ENCODE measurements at regions not wholly inside any gene's neighbourhood (a gene's known extent, or its start where the extent isn't known, plus 50 kb on each side); places are given as distances from the start of the nearest gene placed in this dataset.

DNA sequence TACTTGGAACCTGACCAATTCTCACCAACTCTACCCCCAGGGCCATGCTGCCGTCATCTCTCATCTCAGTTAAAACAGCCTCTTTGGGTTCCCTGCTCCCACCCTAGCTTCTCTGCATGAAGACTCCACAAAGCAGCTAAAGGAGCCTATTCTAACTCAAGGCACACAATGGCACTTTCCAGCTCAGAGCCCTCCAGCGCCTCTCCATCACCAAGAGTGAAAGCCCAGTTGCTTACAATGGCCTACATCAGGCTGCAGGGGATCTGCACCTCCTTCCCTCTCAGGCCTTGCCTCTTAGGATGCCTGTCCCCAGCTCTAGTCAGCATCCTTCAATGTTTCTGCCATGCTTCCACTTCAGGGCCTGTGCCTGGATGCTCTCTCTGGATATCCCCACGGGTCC, 83.7 kb upstream of the GNAZ start:
- no TSS peak for BruUV-seq (replicated peaks)
- H3K36me3 ChIP-seq (ENCODE audit: control insufficient read depth, insufficient read depth, low read length) = no peaks in the 10 kb centered on the region
- H3K27ac ChIP-seq (ENCODE audit: low read length) = no peak overlapping the region
- in situ Hi-C loops (cut with HindIII; ENCODE audit: low pct_unique_long_range_greater_than_20kb, low sequenced_read_pairs) (no loop called here), intact Hi-C loops (cut with micrococcal nuclease; ENCODE audit: unreplicated experiment) (no loop called here)
- H3K9me3 ChIP-seq (ENCODE audit: control insufficient read depth, insufficient read depth, low read depth, low read length) = no peaks in the 10 kb centered on the region
- no peak overlapping the region for H3K4me3 ChIP-seq (ENCODE audit: low read depth in 2 of 2, low read length in 2 of 2)
- POLR2A ChIA-PET = no interaction called here
- ATAC-seq (no peak), DNase-seq (ENCODE audit: low read depth, low spot score) (no peak)
- CTCF ChIA-PET = no interaction called here
- TF ChIP-seq TCF7L2 (IDR thresholded peaks at IDR 0.05; ENCODE audit: low read depth, low read length) = no peak
- TF ChIP-seq SIN3A (IDR thresholded peaks at IDR 0.05; ENCODE audit: borderline replicate concordance, insufficient read depth, low read depth, low read length) = no peak
- TF ChIP-seq, protein P1, sequence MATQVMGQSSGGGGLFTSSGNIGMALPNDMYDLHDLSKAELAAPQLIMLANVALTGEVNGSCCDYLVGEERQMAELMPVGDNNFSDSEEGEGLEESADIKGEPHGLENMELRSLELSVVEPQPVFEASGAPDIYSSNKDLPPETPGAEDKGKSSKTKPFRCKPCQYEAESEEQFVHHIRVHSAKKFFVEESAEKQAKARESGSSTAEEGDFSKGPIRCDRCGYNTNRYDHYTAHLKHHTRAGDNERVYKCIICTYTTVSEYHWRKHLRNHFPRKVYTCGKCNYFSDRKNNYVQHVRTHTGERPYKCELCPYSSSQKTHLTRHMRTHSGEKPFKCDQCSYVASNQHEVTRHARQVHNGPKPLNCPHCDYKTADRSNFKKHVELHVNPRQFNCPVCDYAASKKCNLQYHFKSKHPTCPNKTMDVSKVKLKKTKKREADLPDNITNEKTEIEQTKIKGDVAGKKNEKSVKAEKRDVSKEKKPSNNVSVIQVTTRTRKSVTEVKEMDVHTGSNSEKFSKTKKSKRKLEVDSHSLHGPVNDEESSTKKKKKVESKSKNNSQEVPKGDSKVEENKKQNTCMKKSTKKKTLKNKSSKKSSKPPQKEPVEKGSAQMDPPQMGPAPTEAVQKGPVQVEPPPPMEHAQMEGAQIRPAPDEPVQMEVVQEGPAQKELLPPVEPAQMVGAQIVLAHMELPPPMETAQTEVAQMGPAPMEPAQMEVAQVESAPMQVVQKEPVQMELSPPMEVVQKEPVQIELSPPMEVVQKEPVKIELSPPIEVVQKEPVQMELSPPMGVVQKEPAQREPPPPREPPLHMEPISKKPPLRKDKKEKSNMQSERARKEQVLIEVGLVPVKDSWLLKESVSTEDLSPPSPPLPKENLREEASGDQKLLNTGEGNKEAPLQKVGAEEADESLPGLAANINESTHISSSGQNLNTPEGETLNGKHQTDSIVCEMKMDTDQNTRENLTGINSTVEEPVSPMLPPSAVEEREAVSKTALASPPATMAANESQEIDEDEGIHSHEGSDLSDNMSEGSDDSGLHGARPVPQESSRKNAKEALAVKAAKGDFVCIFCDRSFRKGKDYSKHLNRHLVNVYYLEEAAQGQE (IDR thresholded peaks at IDR 0.05; ENCODE audit: insufficient read depth in 1 of 2, low read depth in 2 of 2, low read length in 1 of 2) = no peak
- no peak for TF ChIP-seq POLR2AphosphoS5 (IDR thresholded peaks at IDR 0.05; ENCODE audit: low read depth, low read length)
- TF ChIP-seq, protein P2, sequence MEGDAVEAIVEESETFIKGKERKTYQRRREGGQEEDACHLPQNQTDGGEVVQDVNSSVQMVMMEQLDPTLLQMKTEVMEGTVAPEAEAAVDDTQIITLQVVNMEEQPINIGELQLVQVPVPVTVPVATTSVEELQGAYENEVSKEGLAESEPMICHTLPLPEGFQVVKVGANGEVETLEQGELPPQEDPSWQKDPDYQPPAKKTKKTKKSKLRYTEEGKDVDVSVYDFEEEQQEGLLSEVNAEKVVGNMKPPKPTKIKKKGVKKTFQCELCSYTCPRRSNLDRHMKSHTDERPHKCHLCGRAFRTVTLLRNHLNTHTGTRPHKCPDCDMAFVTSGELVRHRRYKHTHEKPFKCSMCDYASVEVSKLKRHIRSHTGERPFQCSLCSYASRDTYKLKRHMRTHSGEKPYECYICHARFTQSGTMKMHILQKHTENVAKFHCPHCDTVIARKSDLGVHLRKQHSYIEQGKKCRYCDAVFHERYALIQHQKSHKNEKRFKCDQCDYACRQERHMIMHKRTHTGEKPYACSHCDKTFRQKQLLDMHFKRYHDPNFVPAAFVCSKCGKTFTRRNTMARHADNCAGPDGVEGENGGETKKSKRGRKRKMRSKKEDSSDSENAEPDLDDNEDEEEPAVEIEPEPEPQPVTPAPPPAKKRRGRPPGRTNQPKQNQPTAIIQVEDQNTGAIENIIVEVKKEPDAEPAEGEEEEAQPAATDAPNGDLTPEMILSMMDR (IDR thresholded peaks at IDR 0.05) = no peak
- no peaks in the 10 kb centered on the region; the same call in 1 of the 2 replicates for H3K27me3 ChIP-seq (ENCODE audit: control insufficient read depth, insufficient read depth, low read length)
- no peaks in the 10 kb centered on the region for H3K4me1 ChIP-seq (ENCODE audit: control insufficient read depth, insufficient read depth, low read length)

DNA sequence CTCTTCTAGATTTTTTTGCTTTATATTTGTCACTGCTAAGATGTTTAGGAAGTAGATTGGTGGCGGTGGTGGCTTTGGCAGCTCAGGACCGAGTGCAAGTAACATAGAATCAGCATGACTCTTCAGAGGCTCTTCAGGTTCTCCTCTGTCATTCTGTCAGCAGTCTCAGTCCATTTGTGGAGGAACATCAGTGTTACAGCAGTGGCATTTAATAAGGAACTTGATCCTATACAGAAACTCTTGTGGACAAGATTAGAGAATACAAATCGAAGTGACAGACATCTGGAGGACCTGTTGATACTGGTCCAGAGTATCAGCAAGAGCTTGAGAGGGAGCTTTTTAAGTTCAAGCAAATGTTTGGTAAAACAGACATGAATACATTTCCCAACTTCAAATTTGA, 82.2 kb upstream of the GNAZ start:
- no TSS peak for BruUV-seq (replicated peaks)

More for the DNA sequence above, 82.2 kb upstream of the GNAZ start:
- no peaks in the 10 kb centered on the region; the same call in 1 of the 2 replicates for H3K27me3 ChIP-seq (ENCODE audit: control insufficient read depth, insufficient read depth, low read length)
- POLR2A ChIA-PET = no interaction called here
- TF ChIP-seq SIN3A (IDR thresholded peaks at IDR 0.05; ENCODE audit: borderline replicate concordance, insufficient read depth, low read depth, low read length) = no peak
- TF ChIP-seq TCF7L2 (IDR thresholded peaks at IDR 0.05; ENCODE audit: low read depth, low read length) = no peak
- TF ChIP-seq, protein P1 (IDR thresholded peaks at IDR 0.05; ENCODE audit: insufficient read depth in 1 of 2, low read depth in 2 of 2, low read length in 1 of 2) = no peak
- no peak for TF ChIP-seq POLR2AphosphoS5 (IDR thresholded peaks at IDR 0.05; ENCODE audit: low read depth, low read length)
- intact Hi-C loops (cut with micrococcal nuclease; ENCODE audit: unreplicated experiment) = no loop called here
- DNase-seq (ENCODE audit: low read depth, low spot score) (no peak), ATAC-seq (no peak)
- H3K9me3 ChIP-seq (ENCODE audit: control insufficient read depth, insufficient read depth, low read depth, low read length) = no peaks in the 10 kb centered on the region
- H3K36me3 ChIP-seq (ENCODE audit: control insufficient read depth, insufficient read depth, low read length) = no peaks in the 10 kb centered on the region
- no peak overlapping the region for H3K4me3 ChIP-seq (ENCODE audit: low read depth in 2 of 2, low read length in 2 of 2)
- CTCF ChIA-PET = interaction anchor here (0.7 kb wide), 1 partner anchor 30 kb away, joined by 3 read pairs; no protein-coding TSS in a partner anchor
- no peaks in the 10 kb centered on the region for H3K4me1 ChIP-seq (ENCODE audit: control insufficient read depth, insufficient read depth, low read length)
- in situ Hi-C loops (cut with HindIII; ENCODE audit: low pct_unique_long_range_greater_than_20kb, low sequenced_read_pairs) = no loop called here
- H3K27ac ChIP-seq (ENCODE audit: low read length) = no peak overlapping the region
